Glutamatergic neuron (in vitro differentiated cells): ENCODE measurements at regions not wholly inside any gene's neighbourhood (a gene's known extent, or its start where the extent isn't known, plus 50 kb on each side); places are given as distances from the start of the nearest gene placed in this dataset.

Source experiments
- DNase-seq: peaks from one replicate; pipeline ENCODE4 v3.0.0; 2022
- H3K27ac Mint-ChIP-seq: one replicate; pipeline ENCODE4 v1.8.0; 2020; ENCODE audit warnings: mild to moderate bottlenecking, mixed read lengths, inconsistent platforms; ENCODE audit not compliant: unreplicated experiment
- H3K27me3 Mint-ChIP-seq: one replicate; pipeline ENCODE4 v1.8.0; 2020; ENCODE audit warnings: mild to moderate bottlenecking, moderate library complexity, mixed read lengths, inconsistent platforms; ENCODE audit not compliant: unreplicated experiment
- H3K36me3 Mint-ChIP-seq: one replicate; pipeline ENCODE4 v1.8.0; 2020; ENCODE audit warnings: mild to moderate bottlenecking, mixed read lengths, inconsistent platforms; ENCODE audit not compliant: unreplicated experiment
- H3K4me1 Mint-ChIP-seq: one replicate; pipeline ENCODE4 v1.8.0; 2020; ENCODE audit warnings: mild to moderate bottlenecking, low read depth, mixed read lengths, inconsistent platforms; ENCODE audit not compliant: unreplicated experiment
- H3K4me3 Mint-ChIP-seq: one replicate; pipeline ENCODE4 v1.8.0; 2020; ENCODE audit warnings: mild to moderate bottlenecking, mixed read lengths, inconsistent platforms; ENCODE audit not compliant: unreplicated experiment
- H3K9me3 Mint-ChIP-seq: one replicate; pipeline ENCODE4 v1.8.0; 2020; ENCODE audit warnings: mild to moderate bottlenecking, moderate library complexity, mixed read lengths, inconsistent platforms; ENCODE audit not compliant: unreplicated experiment
- TF ChIP-seq, protein P1 (sequence below): fragments of 200-600 bp; sonication (generic); IDR thresholded peaks from one replicate; pipeline ENCODE4 v1.5.0; 2021; ENCODE audit not compliant: partially characterized antibody, unreplicated experiment

DNA sequence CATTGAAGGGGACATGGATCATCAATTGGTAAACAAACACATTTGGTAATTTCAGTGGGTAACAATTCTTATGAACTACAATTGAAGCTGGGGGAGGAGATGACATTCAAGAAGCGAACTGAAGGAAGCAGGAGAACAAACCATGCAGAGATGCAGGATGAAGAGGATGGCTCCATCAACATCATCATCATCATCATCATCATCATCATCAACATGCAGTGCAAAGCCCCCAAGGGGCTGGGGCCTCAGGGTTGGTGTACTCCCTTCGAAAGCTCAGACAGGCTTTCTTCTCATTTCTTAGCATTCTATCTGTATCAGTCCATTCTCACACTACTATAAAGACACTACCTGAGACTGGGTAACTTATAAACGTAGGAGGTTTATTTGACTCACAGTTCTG, 105.8 kb downstream of the DUSP10 start:
- H3K4me3 Mint-ChIP-seq = no peak overlapping the region
- H3K27ac Mint-ChIP-seq = no peak overlapping the region
- no peaks in the 10 kb centered on the region for H3K36me3 Mint-ChIP-seq
- H3K4me1 Mint-ChIP-seq = no peaks in the 10 kb centered on the region
- TF ChIP-seq, protein P1, sequence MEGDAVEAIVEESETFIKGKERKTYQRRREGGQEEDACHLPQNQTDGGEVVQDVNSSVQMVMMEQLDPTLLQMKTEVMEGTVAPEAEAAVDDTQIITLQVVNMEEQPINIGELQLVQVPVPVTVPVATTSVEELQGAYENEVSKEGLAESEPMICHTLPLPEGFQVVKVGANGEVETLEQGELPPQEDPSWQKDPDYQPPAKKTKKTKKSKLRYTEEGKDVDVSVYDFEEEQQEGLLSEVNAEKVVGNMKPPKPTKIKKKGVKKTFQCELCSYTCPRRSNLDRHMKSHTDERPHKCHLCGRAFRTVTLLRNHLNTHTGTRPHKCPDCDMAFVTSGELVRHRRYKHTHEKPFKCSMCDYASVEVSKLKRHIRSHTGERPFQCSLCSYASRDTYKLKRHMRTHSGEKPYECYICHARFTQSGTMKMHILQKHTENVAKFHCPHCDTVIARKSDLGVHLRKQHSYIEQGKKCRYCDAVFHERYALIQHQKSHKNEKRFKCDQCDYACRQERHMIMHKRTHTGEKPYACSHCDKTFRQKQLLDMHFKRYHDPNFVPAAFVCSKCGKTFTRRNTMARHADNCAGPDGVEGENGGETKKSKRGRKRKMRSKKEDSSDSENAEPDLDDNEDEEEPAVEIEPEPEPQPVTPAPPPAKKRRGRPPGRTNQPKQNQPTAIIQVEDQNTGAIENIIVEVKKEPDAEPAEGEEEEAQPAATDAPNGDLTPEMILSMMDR = no peak
- DNase-seq = no peak
- no peaks in the 10 kb centered on the region for H3K27me3 Mint-ChIP-seq
- H3K9me3 Mint-ChIP-seq = peaks cover 2% of the 10 kb centered on the region

DNA sequence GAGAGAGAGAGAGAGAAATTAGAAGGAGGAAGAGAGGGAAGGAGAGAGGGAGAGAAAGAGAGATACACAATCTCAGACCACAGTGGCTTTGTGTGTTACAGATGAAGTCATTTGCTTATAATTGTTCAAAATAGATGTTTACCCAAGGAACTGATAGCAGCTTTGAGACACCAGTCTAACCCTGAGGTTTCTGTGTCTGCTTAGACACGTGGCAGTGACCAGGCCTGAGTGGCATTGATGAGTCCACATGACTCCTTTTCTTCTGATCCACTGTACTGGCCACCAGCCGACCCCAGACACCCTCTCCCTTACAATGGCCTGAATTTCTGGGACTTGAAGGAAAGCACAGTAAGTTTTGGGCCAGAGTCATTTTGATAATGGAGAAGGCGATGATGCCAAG, 104.9 kb downstream of the DUSP10 start:
- no peaks in the 10 kb centered on the region for H3K4me1 Mint-ChIP-seq
- peaks cover 2% of the 10 kb centered on the region for H3K9me3 Mint-ChIP-seq
- DNase-seq = no peak
- H3K27me3 Mint-ChIP-seq = no peaks in the 10 kb centered on the region
- no peak overlapping the region for H3K4me3 Mint-ChIP-seq
- no peak overlapping the region for H3K27ac Mint-ChIP-seq
- no peaks in the 10 kb centered on the region for H3K36me3 Mint-ChIP-seq
- TF ChIP-seq, protein P1 = no peak

DNA sequence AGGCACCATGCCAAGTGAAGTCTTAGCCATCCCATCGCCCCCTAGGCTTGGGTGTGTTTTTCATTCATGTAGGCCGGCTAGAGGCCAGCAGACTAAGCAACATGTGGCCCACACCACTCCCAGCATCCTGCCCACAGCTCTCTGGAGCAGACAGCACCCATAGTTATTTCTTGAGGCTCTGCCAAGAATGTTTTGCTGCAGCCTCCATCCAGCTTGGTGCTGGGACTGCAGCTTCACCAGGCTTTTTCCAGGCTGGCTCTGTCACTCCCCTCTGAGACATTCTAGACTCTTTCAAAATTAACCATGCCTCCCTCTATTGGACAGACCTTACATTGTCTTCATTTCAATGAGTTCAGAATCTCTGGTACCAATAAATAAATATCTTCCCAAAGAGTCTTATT, 104.2 kb downstream of the DUSP10 start:
- Mint-ChIP-seq H3K36me3 (no peaks in the 10 kb centered on the region), H3K27me3 (no peaks in the 10 kb centered on the region), H3K4me3 (no peak overlapping the region), H3K4me1 (no peaks in the 10 kb centered on the region), H3K27ac (no peak overlapping the region), H3K9me3 (peaks cover 2% of the 10 kb centered on the region)
- TF ChIP-seq, protein P1 = no peak
- no peak for DNase-seq

DNA sequence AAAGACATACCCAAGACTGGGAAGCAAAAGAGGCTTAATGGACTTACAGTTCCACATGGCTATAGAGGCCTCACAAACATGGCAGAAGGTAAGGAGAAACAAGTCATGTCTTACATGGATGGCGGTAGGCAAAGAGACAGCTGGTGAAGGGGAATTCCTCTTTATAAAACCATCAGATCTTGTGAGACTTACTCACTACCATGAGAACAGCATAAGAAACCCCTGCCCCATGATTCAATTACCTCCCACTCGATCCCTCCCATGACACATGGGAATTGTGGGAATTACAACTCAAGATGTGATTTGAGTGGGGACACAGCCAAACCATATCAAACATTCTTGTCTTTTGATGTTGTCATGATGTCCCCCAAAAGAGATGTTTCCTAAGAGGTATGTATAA, 103.3 kb downstream of the DUSP10 start:
- Mint-ChIP-seq H3K4me3 (no peak overlapping the region), H3K27me3 (no peaks in the 10 kb centered on the region), H3K9me3 (peaks cover 2% of the 10 kb centered on the region), H3K36me3 (no peaks in the 10 kb centered on the region), H3K27ac (no peak overlapping the region), H3K4me1 (no peaks in the 10 kb centered on the region)
- no peak for DNase-seq
- TF ChIP-seq, protein P1 = no peak

DNA sequence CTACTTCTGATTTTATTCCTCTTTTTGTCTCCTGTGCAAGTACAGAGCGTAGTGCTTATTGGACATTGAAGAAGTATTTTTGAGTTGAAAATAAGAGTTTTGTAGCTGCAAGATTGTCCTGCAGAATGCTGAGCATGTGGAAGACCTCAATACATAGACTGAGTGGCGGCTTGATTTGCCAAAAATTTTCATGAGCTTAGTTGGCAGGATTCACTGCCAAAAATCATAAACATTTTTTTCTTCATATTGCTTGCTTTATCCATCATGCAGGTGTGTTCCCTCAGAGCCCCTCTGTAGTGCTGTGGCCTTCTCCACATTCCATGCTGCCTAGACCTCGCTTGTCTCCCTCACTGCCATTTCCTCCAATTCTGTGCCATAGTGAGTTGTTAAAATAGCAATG, 100.1 kb downstream of the DUSP10 start:
- Mint-ChIP-seq H3K9me3 (no peaks in the 10 kb centered on the region), H3K4me1 (no peaks in the 10 kb centered on the region), H3K4me3 (no peak overlapping the region), H3K27me3 (no peaks in the 10 kb centered on the region), H3K27ac (no peak overlapping the region), H3K36me3 (no peaks in the 10 kb centered on the region)
- DNase-seq = no peak
- TF ChIP-seq, protein P1 = no peak
